ENCODE measurements at regions not wholly inside any gene's neighbourhood (a gene's known extent, or its start where the extent isn't known, plus 50 kb on each side); places are given as distances from the start of the nearest gene placed in this dataset.
"Not testable (repeated sequence)": the region's sequence is repeated elsewhere in the genome, so short reads cannot be mapped to it uniquely, and the experiment has no call there.

- H3K4me3 ChIP-seq (ENCODE audit: low read length), result no peak overlapping the region
- no peak for TF ChIP-seq ZNF274 (IDR thresholded peaks at IDR 0.05; ENCODE audit: low read depth, low read length)
Observed at GRCh38 chr2:129024796-129025195, 706.1 kb upstream of the HS6ST1 start.

DNA sequence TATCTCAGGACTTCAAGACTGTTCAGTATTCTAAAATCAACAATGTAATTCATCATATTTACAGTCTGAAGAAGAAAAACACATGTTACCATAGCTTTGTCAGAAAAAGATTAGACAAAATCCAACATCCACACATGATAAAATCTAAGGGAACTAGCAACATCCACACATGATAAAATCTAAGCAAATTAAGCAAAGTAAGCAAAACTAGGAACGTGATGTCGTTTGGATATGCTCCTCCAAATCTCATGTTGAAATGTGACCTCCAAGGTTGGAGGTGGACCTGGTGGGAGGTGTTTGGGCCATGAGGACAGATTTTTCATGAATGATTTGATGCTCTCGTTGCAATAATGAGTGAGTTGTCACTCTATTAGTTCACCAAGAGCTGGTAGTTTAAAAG lies 717.3 kb upstream of the HS6ST1 start:
- H3K4me3 ChIP-seq (ENCODE audit: low read length), result no peak overlapping the region
- no peak for TF ChIP-seq ZNF274 (IDR thresholded peaks at IDR 0.05; ENCODE audit: low read depth, low read length)

DNA sequence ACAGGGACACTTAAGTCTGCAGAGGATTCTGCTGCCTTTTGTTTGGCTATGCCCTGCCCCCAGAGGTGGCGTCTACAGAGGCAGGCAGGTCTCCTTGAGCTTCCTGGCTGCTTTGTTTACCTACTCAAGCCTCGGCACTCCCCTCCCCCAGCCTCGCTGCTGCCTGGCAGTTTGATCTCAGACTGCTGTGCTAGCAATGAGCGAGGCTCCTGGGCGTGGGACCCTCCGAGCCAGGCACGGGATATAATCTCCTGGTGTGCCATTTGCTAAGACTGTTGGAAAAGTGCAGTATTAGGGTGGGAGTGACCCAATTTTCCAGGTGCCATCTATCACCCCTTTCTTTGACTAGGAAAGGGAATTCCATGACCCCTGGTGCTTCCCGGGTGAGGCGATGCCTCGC lies 725.0 kb upstream of the HS6ST1 start:
- H3K4me3 ChIP-seq (ENCODE audit: low read length), result not testable (repeated sequence)

DNA sequence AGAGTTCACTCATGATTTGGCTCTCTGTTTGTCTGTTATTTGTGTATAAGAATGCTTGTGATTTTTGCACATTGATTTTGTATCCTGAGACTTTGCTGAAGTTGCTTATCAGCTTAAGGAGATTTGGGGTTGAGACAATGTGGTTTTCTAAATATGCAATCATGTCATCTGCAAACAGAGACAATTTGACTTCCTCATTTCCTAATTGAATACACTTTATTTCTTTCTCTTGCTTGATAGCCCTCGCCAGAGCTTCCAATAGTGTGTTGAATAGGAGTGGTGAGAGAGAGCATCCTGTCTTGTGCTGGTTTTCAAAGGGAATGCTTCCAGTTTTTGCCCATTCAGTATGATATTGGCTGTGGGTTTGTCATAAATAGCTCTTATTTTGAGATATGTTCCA lies 727.8 kb upstream of the HS6ST1 start:
- H3K4me3 ChIP-seq (ENCODE audit: low read length), result not testable (repeated sequence)

- no peak overlapping the region for H3K4me3 ChIP-seq (ENCODE audit: low read length)
- no peak for TF ChIP-seq ZNF274 (IDR thresholded peaks at IDR 0.05; ENCODE audit: low read depth, low read length)
Observed at GRCh38 chr2:129050101-129050500, 731.4 kb upstream of the HS6ST1 start.

DNA sequence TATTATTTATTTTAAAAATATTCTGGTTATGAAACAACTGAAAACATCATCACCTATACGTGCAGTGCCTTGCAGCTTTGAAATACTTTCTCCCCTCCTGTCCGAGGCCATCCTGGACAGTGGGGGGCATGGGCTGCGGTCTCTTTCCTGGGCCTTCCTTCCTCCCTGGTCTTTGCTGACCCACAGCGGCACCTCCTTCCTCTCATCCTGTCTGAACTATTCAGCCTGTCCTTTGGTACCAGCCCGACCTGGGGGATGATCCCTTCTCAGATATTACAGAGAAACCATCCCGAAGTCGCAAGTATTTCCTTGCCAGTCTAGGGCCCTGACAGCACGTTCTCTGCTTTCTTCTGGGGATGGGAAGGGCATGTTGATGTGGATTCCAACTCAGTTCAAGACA lies 736.6 kb upstream of the HS6ST1 start:
- H3K4me3 ChIP-seq (ENCODE audit: low read length), result no peak overlapping the region
- TF ChIP-seq ZNF274 (IDR thresholded peaks at IDR 0.05; ENCODE audit: low read depth, low read length), result no peak

DNA sequence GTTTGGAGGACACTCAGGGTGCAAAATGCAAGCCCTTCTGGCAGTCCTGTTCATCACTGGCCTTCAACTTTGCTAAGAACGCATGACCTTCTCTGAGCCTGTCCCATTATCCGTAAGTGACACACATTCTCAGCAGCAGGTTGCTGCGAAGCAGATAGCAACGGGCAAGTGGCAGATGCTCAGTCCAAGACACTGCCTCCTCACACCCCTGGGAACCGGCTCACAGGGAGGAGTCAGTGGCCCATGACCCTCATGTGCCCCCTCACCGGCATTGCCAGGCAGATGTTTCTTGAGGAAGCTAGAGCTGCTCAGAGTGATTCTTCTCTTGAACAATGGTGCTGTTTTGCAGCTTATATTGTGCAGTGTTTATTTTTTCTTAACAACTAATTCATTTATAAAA lies 737.2 kb upstream of the HS6ST1 start:
- TF ChIP-seq ZNF274 (IDR thresholded peaks at IDR 0.05; ENCODE audit: low read depth, low read length), result no peak
- H3K4me3 ChIP-seq (ENCODE audit: low read length), result no peak overlapping the region

- H3K4me3 ChIP-seq (ENCODE audit: low read length), result no peak overlapping the region
- no peak for TF ChIP-seq ZNF274 (IDR thresholded peaks at IDR 0.05; ENCODE audit: low read depth, low read length)
Observed at GRCh38 chr2:129056309-129056958, 737.8 kb upstream of the HS6ST1 start.

DNA sequence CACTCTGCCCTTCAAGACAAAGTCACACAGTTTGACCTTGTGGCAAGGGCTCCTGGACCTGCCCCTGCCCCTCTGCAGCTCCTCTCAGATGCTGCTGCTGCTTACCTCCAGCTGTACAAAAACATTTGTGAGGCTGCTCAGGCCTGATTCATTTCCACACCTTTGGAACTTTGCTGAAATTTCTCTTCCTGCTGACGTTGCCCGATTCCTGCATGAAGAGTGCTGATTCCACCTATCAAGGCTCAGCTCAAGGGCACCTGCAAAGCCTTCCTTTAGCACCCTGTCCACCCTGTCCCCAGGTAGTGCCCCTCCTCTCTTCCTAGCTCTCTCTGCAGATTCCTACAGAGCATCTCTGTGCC lies 738.3 kb upstream of the HS6ST1 start:
- no peak overlapping the region for H3K4me3 ChIP-seq (ENCODE audit: low read length)
- TF ChIP-seq ZNF274 (IDR thresholded peaks at IDR 0.05; ENCODE audit: low read depth, low read length), result no peak

- no peak for TF ChIP-seq ZNF274 (IDR thresholded peaks at IDR 0.05; ENCODE audit: low read depth, low read length)
- H3K4me3 ChIP-seq (ENCODE audit: low read length), result no peak overlapping the region
Observed at GRCh38 chr2:129058981-129059380, 740.3 kb upstream of the HS6ST1 start.

- TF ChIP-seq ZNF274 (IDR thresholded peaks at IDR 0.05; ENCODE audit: low read depth, low read length), result no peak
- H3K4me3 ChIP-seq (ENCODE audit: low read length), result no peak overlapping the region
Observed at GRCh38 chr2:129059476-129059875, 740.8 kb upstream of the HS6ST1 start.

DNA sequence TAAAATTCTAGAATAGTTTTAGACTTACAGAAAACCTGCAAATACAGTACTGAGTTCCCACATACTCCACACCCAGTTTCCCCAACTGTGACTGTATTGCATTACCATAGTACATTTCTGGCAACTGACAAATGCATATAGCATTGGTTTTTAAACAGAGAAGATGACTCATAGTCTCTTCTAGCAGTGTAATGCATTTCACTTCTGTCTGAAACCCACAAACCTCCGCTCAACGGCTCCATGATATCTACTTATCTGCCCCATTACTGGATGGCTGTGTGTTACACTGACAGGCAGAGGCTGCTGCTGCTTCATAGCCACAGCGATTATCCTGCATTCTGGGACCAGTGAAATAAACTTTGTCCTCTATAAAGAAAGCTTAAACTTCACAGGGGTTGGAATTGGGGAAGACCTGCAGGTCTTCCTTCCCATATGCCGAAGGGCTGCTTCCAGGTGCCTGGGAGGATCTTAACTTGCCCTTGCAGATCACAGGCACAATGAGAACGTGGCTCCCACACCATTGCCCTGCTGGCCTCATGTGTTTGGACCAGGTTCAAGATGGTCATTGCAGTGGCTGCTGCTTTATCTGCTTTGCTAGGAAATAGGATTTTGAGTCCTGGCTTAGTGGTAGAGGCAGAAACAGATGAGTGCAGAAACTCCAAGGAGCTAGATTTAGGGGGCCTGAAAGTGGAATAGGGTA lies 742.6 kb upstream of the HS6ST1 start:
- TF ChIP-seq ZNF274 (IDR thresholded peaks at IDR 0.05; ENCODE audit: low read depth, low read length), result no peak
- H3K4me3 ChIP-seq (ENCODE audit: low read length), result no peak overlapping the region

- TF ChIP-seq ZNF274 (IDR thresholded peaks at IDR 0.05; ENCODE audit: low read depth, low read length), result no peak
Observed at GRCh38 chr2:129061769-129062121, 743.1 kb upstream of the HS6ST1 start.

DNA sequence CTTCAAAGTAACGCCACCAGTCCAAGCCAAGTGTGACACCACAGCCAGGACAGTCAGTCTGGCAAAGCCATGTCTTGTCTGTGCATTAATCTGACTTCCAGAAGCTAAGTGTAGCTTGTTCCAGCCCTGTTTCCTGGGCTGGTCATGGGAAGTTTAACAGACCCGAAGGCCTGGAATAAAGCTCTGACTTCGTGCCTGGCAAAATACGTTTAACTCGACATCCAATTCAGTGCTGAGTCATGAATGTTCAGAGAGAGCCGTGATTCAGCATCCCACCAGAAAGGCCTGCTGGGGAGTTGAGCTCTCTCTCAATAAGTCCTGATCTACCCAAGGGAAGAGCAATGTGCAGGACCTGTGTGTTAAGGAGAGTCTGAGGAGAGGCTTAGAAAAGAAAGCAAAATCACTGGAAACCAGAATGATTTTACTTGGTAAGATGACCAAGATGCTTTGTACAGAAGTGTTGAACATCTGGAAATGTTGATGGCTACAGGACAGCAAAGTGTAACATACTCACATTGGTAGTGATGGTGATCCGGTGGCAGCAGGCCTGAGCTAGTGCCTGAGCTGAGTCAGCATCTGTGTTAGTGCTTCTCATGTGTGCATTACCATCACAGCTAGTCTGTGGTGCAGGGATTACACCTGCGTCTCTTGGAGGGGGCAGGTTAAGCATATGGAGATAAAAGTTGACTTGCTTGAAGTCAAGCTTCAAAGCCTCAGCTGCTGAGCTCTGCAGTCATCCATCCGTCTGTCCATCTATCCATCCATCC lies 743.7 kb upstream of the HS6ST1 start:
- no peak for TF ChIP-seq ZNF274 (IDR thresholded peaks at IDR 0.05; ENCODE audit: low read depth, low read length)
- H3K4me3 ChIP-seq (ENCODE audit: low read length), result no peak overlapping the region

More at GRCh38 chr2:129061769-129062121, 743.1 kb upstream of the HS6ST1 start:
- H3K4me3 ChIP-seq (ENCODE audit: low read length), result no peak overlapping the region

DNA sequence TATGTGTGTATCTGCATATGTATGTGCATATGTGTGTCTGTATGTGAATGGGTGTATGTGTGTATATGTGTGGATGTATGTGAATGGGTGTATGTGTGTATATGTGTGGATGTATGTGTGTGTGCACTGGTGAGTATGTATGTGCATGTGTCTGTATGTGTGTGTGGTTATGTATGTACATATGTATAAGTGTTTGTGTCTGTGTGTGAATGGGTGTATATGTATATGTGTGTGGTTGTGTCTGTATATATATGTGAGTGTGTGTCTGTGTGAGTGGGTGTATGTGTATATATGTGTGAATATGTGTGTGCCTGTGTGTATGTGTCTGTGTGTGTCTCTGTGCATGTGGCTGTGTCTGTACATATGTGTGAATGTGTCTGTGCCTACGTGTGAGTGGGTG lies 748.4 kb upstream of the HS6ST1 start:
- H3K4me3 ChIP-seq (ENCODE audit: low read length), result no peak overlapping the region
- no peak for TF ChIP-seq ZNF274 (IDR thresholded peaks at IDR 0.05; ENCODE audit: low read depth, low read length)

Data from GM08714 (cell line).